GM23248 (cell line): ENCODE measurements at regions not wholly inside any gene's neighbourhood (a gene's known extent, or its start where the extent isn't known, plus 50 kb on each side); places are given as distances from the start of the nearest gene placed in this dataset.

ENCODE experiments used
- EZH2 ChIP-seq: fragments of 200-600 bp; sonication (generic); IDR thresholded peaks from 2 replicates; pipeline ENCODE4 v1.6.1; 2018; ENCODE audit warnings: antibody characterized with exemption, mild to moderate bottlenecking; ENCODE audit not compliant: insufficient read depth, poor library complexity, severe bottlenecking
- EZH2phosphoT487 ChIP-seq: fragments of 200-600 bp; sonication (generic); IDR thresholded peaks from 2 replicates; pipeline ENCODE4 v1.6.1; 2018; ENCODE audit warnings: antibody characterized with exemption, moderate library complexity, mild to moderate bottlenecking, low read depth; ENCODE audit not compliant: insufficient read depth

GRCh38 chr17:72494566-72494965 lies 373.7 kb downstream of the SOX9 start:
- no peak for TF ChIP-seq EZH2
- TF ChIP-seq EZH2phosphoT487, result no peak
